ENCODE measurements at regions not wholly inside any gene's neighbourhood (a gene's known extent, or its start where the extent isn't known, plus 50 kb on each side); places are given as distances from the start of the nearest gene placed in this dataset.

DNA sequence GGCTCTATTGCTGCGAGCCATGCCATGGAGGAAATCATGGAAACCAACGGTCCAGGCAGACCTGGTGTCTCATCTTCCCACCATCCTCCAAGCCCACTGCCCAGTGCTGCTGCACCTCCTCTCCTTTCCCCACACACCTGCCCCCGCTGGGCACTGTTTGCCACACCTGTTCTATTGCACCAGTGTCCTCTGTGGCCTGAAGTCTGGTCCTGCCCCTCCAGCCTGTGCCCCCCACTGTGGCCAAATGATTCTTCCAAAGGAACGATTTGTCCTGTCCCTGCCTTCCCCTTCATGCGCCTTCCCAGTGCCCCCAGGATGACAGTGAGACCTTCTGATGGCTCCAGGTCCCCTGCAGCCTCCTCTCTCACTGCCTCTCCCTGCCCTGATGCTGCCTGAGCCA is 101.9 kb upstream of the TWIST2 start:
- TF ChIP-seq, protein P1, sequence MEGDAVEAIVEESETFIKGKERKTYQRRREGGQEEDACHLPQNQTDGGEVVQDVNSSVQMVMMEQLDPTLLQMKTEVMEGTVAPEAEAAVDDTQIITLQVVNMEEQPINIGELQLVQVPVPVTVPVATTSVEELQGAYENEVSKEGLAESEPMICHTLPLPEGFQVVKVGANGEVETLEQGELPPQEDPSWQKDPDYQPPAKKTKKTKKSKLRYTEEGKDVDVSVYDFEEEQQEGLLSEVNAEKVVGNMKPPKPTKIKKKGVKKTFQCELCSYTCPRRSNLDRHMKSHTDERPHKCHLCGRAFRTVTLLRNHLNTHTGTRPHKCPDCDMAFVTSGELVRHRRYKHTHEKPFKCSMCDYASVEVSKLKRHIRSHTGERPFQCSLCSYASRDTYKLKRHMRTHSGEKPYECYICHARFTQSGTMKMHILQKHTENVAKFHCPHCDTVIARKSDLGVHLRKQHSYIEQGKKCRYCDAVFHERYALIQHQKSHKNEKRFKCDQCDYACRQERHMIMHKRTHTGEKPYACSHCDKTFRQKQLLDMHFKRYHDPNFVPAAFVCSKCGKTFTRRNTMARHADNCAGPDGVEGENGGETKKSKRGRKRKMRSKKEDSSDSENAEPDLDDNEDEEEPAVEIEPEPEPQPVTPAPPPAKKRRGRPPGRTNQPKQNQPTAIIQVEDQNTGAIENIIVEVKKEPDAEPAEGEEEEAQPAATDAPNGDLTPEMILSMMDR (conservative IDR thresholded peaks at IDR 0.05 in 1 of 2, IDR thresholded peaks at IDR 0.05 in 1 of 2; ENCODE audit: extremely low read depth in 1 of 2, insufficient read depth in 1 of 2, low read depth in 1 of 2, low read length in 2 of 2), result no peak
- TF ChIP-seq EZH2 (IDR thresholded peaks at IDR 0.05; ENCODE audit: borderline replicate concordance, low read length), result no peak
